Ascending aorta (tissue), 2 donors: ENCODE measurements at regions not wholly inside any gene's neighbourhood (a gene's known extent, or its start where the extent isn't known, plus 50 kb on each side); places are given as distances from the start of the nearest gene placed in this dataset.

Experiments
- DNase-seq, 2 donors: peaks; one replicate each; pipeline ENCODE4 v3.0.0-alpha.2; 2019; ENCODE audit warnings: low spot score in 2 of 2
- H3K27ac ChIP-seq, 2 donors: fragments of 200-600 bp; sonication (generic); one replicate each; pipeline ENCODE4 v1.5.1; 2016 to 2017; ENCODE audit warnings: mild to moderate bottlenecking in 1 of 2
- H3K27me3 ChIP-seq: fragments of 200-600 bp; sonication (generic); one replicate; pipeline ENCODE4 v1.5.1; 2017
- H3K36me3 ChIP-seq, 2 donors: fragments of 200-600 bp; sonication (generic); one replicate each; pipeline ENCODE4 v1.5.1; 2016
- H3K4me1 ChIP-seq, 2 donors: fragments of 200-600 bp; sonication (generic); one replicate each; pipeline ENCODE4 v1.5.1; 2016 to 2017; ENCODE audit warnings: mild to moderate bottlenecking in 1 of 2
- H3K4me3 ChIP-seq, 2 donors: fragments of 200-600 bp; sonication (generic); one replicate each; pipeline ENCODE4 v1.5.1; 2016 to 2017; ENCODE audit warnings: mild to moderate bottlenecking in 1 of 2
- H3K9me3 ChIP-seq, 2 donors: fragments of 200-600 bp; sonication (generic); one replicate each; pipeline ENCODE4 v1.5.1; 2016
- CTCF ChIP-seq, 3 experiments: fragments of 200-600 bp in 2 of 3; fragments of 450-650 bp in 1 of 3; sonication (generic) in 2 of 3; IDR thresholded peaks; one replicate each; pipeline ENCODE4 v1.5.1; 2016 to 2019; ENCODE audit warnings: antibody characterized with exemption in 3 of 3, mild to moderate bottlenecking in 1 of 3, moderate library complexity in 1 of 3
- intact Hi-C: fragments of 100-400 bp; cut with DNase I; formaldehyde crosslinking; loops from one replicate; pipeline ENCODE4 v1.15.1; 2023

GRCh38 chr12:63226792-63227463 is 75.9 kb upstream of the AVPR1A start:
- Histone ChIP-seq H3K4me1 (no peaks in the 10 kb centered on the region), H3K27ac (no peak overlapping the region), H3K36me3 (no peaks in the 10 kb centered on the region), H3K27me3 (no peaks in the 10 kb centered on the region), H3K4me3 (no peak overlapping the region), H3K9me3 (no peaks in the 10 kb centered on the region)
- DNase-seq, result no peak
- intact Hi-C loops, result no loop called here
- TF ChIP-seq CTCF (IDR thresholded peaks at IDR 0.05), result no peak

GRCh38 chr12:63224396-63224795 is 73.4 kb upstream of the AVPR1A start:
- Histone ChIP-seq H3K4me3 (no peak overlapping the region), H3K27ac (no peak overlapping the region), H3K4me1 (no peaks in the 10 kb centered on the region), H3K27me3 (no peaks in the 10 kb centered on the region), H3K9me3 (no peaks in the 10 kb centered on the region), H3K36me3 (no peaks in the 10 kb centered on the region)
- intact Hi-C loops, result no loop called here
- TF ChIP-seq CTCF (IDR thresholded peaks at IDR 0.05), result no peak
- no peak for DNase-seq

- Histone ChIP-seq H3K4me1 (no peaks in the 10 kb centered on the region), H3K4me3 (no peak overlapping the region), H3K9me3 (no peaks in the 10 kb centered on the region), H3K27ac (no peak overlapping the region), H3K36me3 (no peaks in the 10 kb centered on the region), H3K27me3 (no peaks in the 10 kb centered on the region)
- intact Hi-C loops, result no loop called here
- TF ChIP-seq CTCF (IDR thresholded peaks at IDR 0.05), result no peak
- DNase-seq, result no peak
Observed at GRCh38 chr12:63223128-63223527, 72.1 kb upstream of the AVPR1A start.

GRCh38 chr12:63222582-63222981 is 71.6 kb upstream of the AVPR1A start:
- intact Hi-C loops, result no loop called here
- Histone ChIP-seq H3K9me3 (no peaks in the 10 kb centered on the region), H3K27ac (no peak overlapping the region)

GRCh38 chr12:63220921-63221320 is 69.9 kb upstream of the AVPR1A start:
- intact Hi-C loops, result no loop called here

More at GRCh38 chr12:63222582-63222981, 71.6 kb upstream of the AVPR1A start:
- H3K36me3 ChIP-seq, result no peaks in the 10 kb centered on the region
- DNase-seq, result no peak
- no peaks in the 10 kb centered on the region for H3K27me3 ChIP-seq
- no peak overlapping the region for H3K4me3 ChIP-seq
- H3K4me1 ChIP-seq, result no peaks in the 10 kb centered on the region
- no peak for TF ChIP-seq CTCF (IDR thresholded peaks at IDR 0.05)

More at GRCh38 chr12:63220921-63221320, 69.9 kb upstream of the AVPR1A start:
- no peak overlapping the region for H3K4me3 ChIP-seq
- no peak overlapping the region for H3K27ac ChIP-seq
- no peaks in the 10 kb centered on the region for H3K9me3 ChIP-seq
- no peaks in the 10 kb centered on the region for H3K36me3 ChIP-seq
- no peaks in the 10 kb centered on the region for H3K4me1 ChIP-seq
- no peaks in the 10 kb centered on the region for H3K27me3 ChIP-seq
- DNase-seq, result no peak
- no peak for TF ChIP-seq CTCF (IDR thresholded peaks at IDR 0.05)
